ENCODE measurements at regions not wholly inside any gene's neighbourhood (a gene's known extent, or its start where the extent isn't known, plus 50 kb on each side); places are given as distances from the start of the nearest gene placed in this dataset.

GRCh38 chr14:46215801-46216200 is 435.8 kb downstream of the RPL10L start:
- Histone ChIP-seq H3K27me3 (ENCODE audit: control insufficient read depth, insufficient read depth, low read length) (no peaks in the 10 kb centered on the region), H3K9me3 (ENCODE audit: control insufficient read depth, insufficient read depth, low read depth, low read length) (no peaks in the 10 kb centered on the region), H3K4me3 (ENCODE audit: low read depth, low read length) (no peak overlapping the region), H3K27ac (ENCODE audit: low read depth, low read length) (no peak overlapping the region), H3K9ac (ENCODE audit: low read length) (no peak overlapping the region), H3K36me3 (ENCODE audit: control insufficient read depth, insufficient read depth, low read length) (no peaks in the 10 kb centered on the region), H3K4me1 (ENCODE audit: control insufficient read depth, insufficient read depth, low read length) (no peaks in the 10 kb centered on the region)

- Histone ChIP-seq H3K4me3 (ENCODE audit: low read depth, low read length) (no peak overlapping the region), H3K9me3 (ENCODE audit: control insufficient read depth, insufficient read depth, low read depth, low read length) (no peaks in the 10 kb centered on the region), H3K9ac (ENCODE audit: low read length) (no peak overlapping the region), H3K36me3 (ENCODE audit: control insufficient read depth, insufficient read depth, low read length) (no peaks in the 10 kb centered on the region), H3K27me3 (ENCODE audit: control insufficient read depth, insufficient read depth, low read length) (no peaks in the 10 kb centered on the region), H3K4me1 (ENCODE audit: control insufficient read depth, insufficient read depth, low read length) (peaks cover 12% of the 10 kb centered on the region), H3K27ac (ENCODE audit: low read depth, low read length) (no peak overlapping the region)
Observed at GRCh38 chr14:46198676-46199075, 452.9 kb downstream of the RPL10L start.

GRCh38 chr14:46197856-46198255 is 453.7 kb downstream of the RPL10L start:
- H3K9me3 ChIP-seq (ENCODE audit: control insufficient read depth, insufficient read depth, low read depth, low read length) = no peaks in the 10 kb centered on the region
- H3K4me3 ChIP-seq (ENCODE audit: low read depth, low read length) = no peak overlapping the region
- no peak overlapping the region for H3K27ac ChIP-seq (ENCODE audit: low read depth, low read length)
- H3K27me3 ChIP-seq (ENCODE audit: control insufficient read depth, insufficient read depth, low read length) = no peaks in the 10 kb centered on the region
- peaks cover 12% of the 10 kb centered on the region for H3K4me1 ChIP-seq (ENCODE audit: control insufficient read depth, insufficient read depth, low read length)
- no peaks in the 10 kb centered on the region for H3K36me3 ChIP-seq (ENCODE audit: control insufficient read depth, insufficient read depth, low read length)
- H3K9ac ChIP-seq (ENCODE audit: low read length) = no peak overlapping the region
